SK-N-SH (cell line): ENCODE measurements at regions not wholly inside any gene's neighbourhood (a gene's known extent, or its start where the extent isn't known, plus 50 kb on each side); places are given as distances from the start of the nearest gene placed in this dataset.

Source experiments
- CTCF ChIA-PET: fragments of 300-600, 350-600 bp; formaldehyde crosslinking; extraction: SDS; loops from one replicate; lab custom pipeline; 2021; lab: Yijun Ruan, JAX
- POLR2A ChIA-PET: fragments of 350-600 bp; sonication (Branson Sonifier 250); formaldehyde crosslinking; extraction: SDS; loops from one replicate; lab custom pipeline; 2020; ENCODE audit warnings: antibody characterized with exemption, inconsistent platforms; lab: Yijun Ruan, JAX
- DNase-seq: peaks from one replicate; pipeline ENCODE4 v3.0.0; 2012
- H2AFZ ChIP-seq: fragments of 200-600 bp; sonication (generic); 2 replicates; pipeline ENCODE4 v1.8.1; 2016; ENCODE audit warnings: antibody characterized with exemption, mild to moderate bottlenecking, low read depth
- H3F3A ChIP-seq: fragments of 200-600 bp; sonication (generic); replicated peaks from 2 replicates; pipeline ENCODE3; 2016; ENCODE audit warnings: antibody characterized with exemption, mild to moderate bottlenecking; ENCODE audit not compliant: insufficient read depth
- H3K27ac ChIP-seq, 2 experiments: fragments of 200-500 bp in 1 of 2; fragments of 200-600 bp in 1 of 2; sonication (Bioruptor generic) in 1 of 2; sonication (generic), shearing (Covaris generic) in 1 of 2; 2 replicates each; pipeline versions ENCODE4 v1.5.1 to v1.6.1; 2014 to 2016; ENCODE audit warnings: low read depth in 2 of 2, inconsistent platforms in 1 of 2, low read length in 1 of 2, mild to moderate bottlenecking in 1 of 2, mixed read lengths in 1 of 2
- H3K27me3 ChIP-seq: fragments of 200-600 bp; sonication (generic), shearing (Covaris generic); 2 replicates; pipeline ENCODE4 v1.6.1; 2016; ENCODE audit warnings: mixed run types; ENCODE audit not compliant: insufficient read depth
- H3K36me3 ChIP-seq, 2 experiments: fragments of 200-500 bp in 1 of 2; fragments of 200-600 bp in 1 of 2; sonication (Bioruptor generic) in 1 of 2; sonication (generic) in 1 of 2; replicated peaks in 1 of 2; 2 replicates each; pipeline versions ENCODE3 to v1.5.1; 2014 to 2016; ENCODE audit warnings: low read length in 1 of 2, mild to moderate bottlenecking in 1 of 2; ENCODE audit not compliant: insufficient read depth in 2 of 2, control insufficient read depth in 1 of 2
- H3K4me1 ChIP-seq, 2 experiments: fragments of 200-500 bp in 1 of 2; fragments of 200-600 bp in 1 of 2; sonication (Bioruptor generic) in 1 of 2; sonication (generic), shearing (Covaris generic) in 1 of 2; 2 replicates each; pipeline versions ENCODE4 v1.5.1 to v1.6.1; 2014 to 2016; ENCODE audit warnings: low read depth in 1 of 2, low read length in 1 of 2, mixed run types in 1 of 2; ENCODE audit not compliant: insufficient read depth in 2 of 2, control insufficient read depth in 1 of 2
- H3K4me2 ChIP-seq: fragments of 200-600 bp; sonication (generic), shearing (Covaris generic); 2 replicates; pipeline ENCODE4 v1.6.1; 2017; ENCODE audit warnings: mixed run types
- H3K4me3 ChIP-seq, 2 experiments: fragments of 200-500 bp in 1 of 2; fragments of 200-600 bp in 1 of 2; sonication (Bioruptor generic) in 1 of 2; sonication (generic), shearing (Covaris generic) in 1 of 2; 2 replicates each; pipeline versions ENCODE4 v1.5.1 to v1.8.1; 2014 to 2016; ENCODE audit warnings: low read depth in 2 of 2, inconsistent platforms in 1 of 2, low read length in 1 of 2, mild to moderate bottlenecking in 1 of 2, mixed read lengths in 1 of 2, moderate library complexity in 1 of 2
- H3K79me2 ChIP-seq: fragments of 200-600 bp; sonication (generic); 2 replicates; pipeline ENCODE4 v1.8.1; 2017; ENCODE audit warnings: mild to moderate bottlenecking; ENCODE audit not compliant: insufficient read depth
- H3K9ac ChIP-seq: fragments of 200-600 bp; sonication (generic); 2 replicates; pipeline ENCODE4 v1.6.1; 2017; ENCODE audit warnings: mixed run types
- H3K9me2 ChIP-seq: fragments of 200-600 bp; sonication (generic); 2 replicates; pipeline ENCODE4 v1.6.1; 2017; ENCODE audit warnings: mixed run types
- H3K9me3 ChIP-seq: fragments of 200-600 bp; sonication (generic); 2 replicates; pipeline ENCODE4 v1.6.1; 2017; ENCODE audit warnings: mixed run types, mild to moderate bottlenecking, moderate library complexity
- H4K20me1 ChIP-seq: fragments of 200-600 bp; sonication (generic); 2 replicates; pipeline ENCODE4 v1.6.1; 2017; ENCODE audit warnings: mild to moderate bottlenecking, mixed run types; ENCODE audit not compliant: insufficient read depth
- ELF1 ChIP-seq: IDR thresholded peaks from 2 replicates; pipeline ENCODE4 v1.4.0; 2012
- EP300 ChIP-seq, 2 experiments: IDR thresholded peaks; 2 replicates each; pipeline versions ENCODE4 v1.4.0 to v1.6.1; 2012; ENCODE audit warnings: borderline replicate concordance in 1 of 2, low read depth in 1 of 2, low read length in 1 of 2
- EZH2phosphoT487 ChIP-seq: fragments of 200-600 bp; sonication (generic); IDR thresholded peaks from 2 replicates; pipeline ENCODE4 v1.6.1; 2017; ENCODE audit warnings: low read depth, mixed run types, mild to moderate bottlenecking, antibody characterized with exemption, moderate library complexity, borderline replicate concordance
- FOXJ3 ChIP-seq: sonication (generic); formaldehyde crosslinking; IDR thresholded peaks from 2 replicates; pipeline ENCODE4 v1.5.1; 2020; ENCODE audit warnings: mild to moderate bottlenecking, missing genetic modification reagents
- FOXM1 ChIP-seq: IDR thresholded peaks from 2 replicates; pipeline ENCODE4 v1.4.0; 2012; ENCODE audit warnings: low read depth, mild to moderate bottlenecking
- GABPA ChIP-seq: IDR thresholded peaks from 2 replicates; pipeline ENCODE4 v1.4.0; 2012; ENCODE audit warnings: low read depth, mild to moderate bottlenecking
- GATA2 ChIP-seq: sonication (generic); formaldehyde crosslinking; IDR thresholded peaks from 2 replicates; pipeline ENCODE4 v1.5.0; 2020; ENCODE audit warnings: mild to moderate bottlenecking, missing genetic modification reagents
- IRF3 ChIP-seq: fragments of 150-350 bp; IDR thresholded peaks from 2 replicates; pipeline ENCODE4 v1.6.1; 2016; ENCODE audit warnings: mild to moderate bottlenecking, low read depth, low read length
- MEF2A ChIP-seq: IDR thresholded peaks from 2 replicates; pipeline ENCODE4 v1.4.0; 2012; ENCODE audit warnings: low read depth, borderline replicate concordance
- NRF1 ChIP-seq: IDR thresholded peaks from 2 replicates; pipeline ENCODE4 v1.6.1; 2012; ENCODE audit warnings: low read depth, mild to moderate bottlenecking, low read length
- PBX3 ChIP-seq: IDR thresholded peaks from 2 replicates; pipeline ENCODE4; 2012
- RAD21 ChIP-seq: IDR thresholded peaks from 2 replicates; pipeline ENCODE4 v1.6.1; 2012; ENCODE audit warnings: mild to moderate bottlenecking, low read length
- RCOR1 ChIP-seq: fragments of 150-350 bp; IDR thresholded peaks from 2 replicates; pipeline ENCODE4 v1.6.1; 2017; ENCODE audit warnings: antibody characterized with exemption, low read length
- REST ChIP-seq: IDR thresholded peaks from 2 replicates; pipeline ENCODE4 v1.6.1; 2012; ENCODE audit warnings: mild to moderate bottlenecking, low read depth, low read length, moderate library complexity
- RFX5 ChIP-seq: IDR thresholded peaks from 2 replicates; pipeline ENCODE4 v1.6.1; 2012; ENCODE audit warnings: mild to moderate bottlenecking, improper control_type of control experiment, low read length
- RXRA ChIP-seq: IDR thresholded peaks from 2 replicates; pipeline ENCODE4 v1.4.0; 2012; ENCODE audit warnings: low read depth, mild to moderate bottlenecking, borderline replicate concordance
- TEAD4 ChIP-seq: IDR thresholded peaks from 2 replicates; pipeline ENCODE4 v1.4.0; 2012; ENCODE audit warnings: mild to moderate bottlenecking, borderline replicate concordance; ENCODE audit not compliant: insufficient read depth
- USF1 ChIP-seq: IDR thresholded peaks from 2 replicates; pipeline ENCODE4 v1.4.0; 2012; ENCODE audit warnings: low read depth, borderline replicate concordance
- USF2 ChIP-seq: fragments of 150-350 bp; IDR thresholded peaks from 2 replicates; pipeline ENCODE4 v1.6.1; 2017; ENCODE audit warnings: antibody characterized with exemption, low read length, low read depth, borderline replicate concordance
- YY1 ChIP-seq: IDR thresholded peaks from 2 replicates; pipeline ENCODE4 v1.4.0; 2012; ENCODE audit warnings: low read depth, mild to moderate bottlenecking

- no peaks in the 10 kb centered on the region for H4K20me1 ChIP-seq
- H3K9me2 ChIP-seq = no peaks in the 10 kb centered on the region
- H3K79me2 ChIP-seq = no peaks in the 10 kb centered on the region
- POLR2A ChIA-PET = no interaction called here
- H3K9me3 ChIP-seq = no peaks in the 10 kb centered on the region; the same call in 1 of the 2 replicates
- no peak for TF ChIP-seq TEAD4
- TF ChIP-seq YY1 = no peak
- no peak for TF ChIP-seq FOXM1
- no peak for TF ChIP-seq REST
- no peak for TF ChIP-seq EP300 (IDR thresholded peaks at IDR 0.05; ENCODE audit: borderline replicate concordance in 1 of 2, low read depth in 1 of 2, low read length in 1 of 2)
- TF ChIP-seq ELF1 = no peak
- TF ChIP-seq IRF3 = no peak
- no peak for TF ChIP-seq GATA2 (CRISPR knock-in tag)
- no peak for TF ChIP-seq RXRA
- no peak for TF ChIP-seq GABPA
- no peak for TF ChIP-seq PBX3
- no peak for TF ChIP-seq USF1
- no peak for TF ChIP-seq EZH2phosphoT487
- TF ChIP-seq USF2 = no peak
- TF ChIP-seq FOXJ3 = no peak
- no peak for TF ChIP-seq MEF2A
- no peak for TF ChIP-seq RCOR1
- TF ChIP-seq RAD21 = no peak
- no peak for TF ChIP-seq RFX5
- TF ChIP-seq NRF1 = no peak
- DNase-seq = no peak
- H3K4me2 ChIP-seq = no peak overlapping the region
- no peak overlapping the region for H3K9ac ChIP-seq
- no peak overlapping the region for H2AFZ ChIP-seq
- no peak overlapping the region for H3K4me3 ChIP-seq
- CTCF ChIA-PET = interaction anchor here (1.3 kb wide), 1 partner anchor 9 kb away, joined by 3 read pairs; no protein-coding TSS in a partner anchor
- no peaks in the 10 kb centered on the region for H3K27me3 ChIP-seq
- H3K36me3 ChIP-seq = no peaks in the 10 kb centered on the region
- H3K4me1 ChIP-seq = no peaks in the 10 kb centered on the region; a peak in 1 of 4 replicates
- H3F3A ChIP-seq = no peaks in the 10 kb centered on the region
- H3K27ac ChIP-seq = no peak overlapping the region
Observed at GRCh38 chr2:181152226-181152625, 171.8 kb downstream of the UBE2E3 start.
